H1 (cell line): ENCODE measurements at regions not wholly inside any gene's neighbourhood (a gene's known extent, or its start where the extent isn't known, plus 50 kb on each side); places are given as distances from the start of the nearest gene placed in this dataset.
A peak's percentile ranks its signal among the peaks of the same experiment; 100 is the strongest.

ENCODE experiments used
- CTCF ChIA-PET: fragments of 300-600 bp; sonication (Branson Sonifier 250); formaldehyde crosslinking; loops from one replicate; lab custom pipeline; 2021; ENCODE audit not compliant: partially characterized antibody; lab: Charles Lee
- POLR2A ChIA-PET: fragments of 300-600 bp; sonication (Branson Sonifier 250); formaldehyde crosslinking; loops from one replicate; lab custom pipeline; 2021; ENCODE audit warnings: inconsistent platforms; ENCODE audit not compliant: partially characterized antibody; lab: Charles Lee
- DNase-seq, 2 experiments: peaks; one replicate each; pipeline versions ENCODE4 v3.0.0 to v3.0.0-alpha.2; 2010 to 2022; ENCODE audit warnings: low spot score in 2 of 2, low read depth in 1 of 2, mixed read lengths in 1 of 2
- FAIRE-seq: peaks from 2 replicates; lab custom pipeline; 2011; peaks lifted over from hg19 to GRCh38; lab: Jason Lieb, UNC
- H2AFZ ChIP-seq: 2 replicates; pipeline ENCODE4 v1.8.1; 2012; ENCODE audit warnings: low read length, inconsistent platforms
- H2AK5ac ChIP-seq: 2 replicates; pipeline ENCODE4 v1.6.1; 2013; ENCODE audit warnings: low read depth, low read length
- H2BK120ac ChIP-seq: replicated peaks from 2 replicates; pipeline ENCODE3; 2013; ENCODE audit warnings: low read depth, low read length, inconsistent platforms
- H2BK12ac ChIP-seq: 2 replicates; pipeline ENCODE4 v1.6.1; 2013; ENCODE audit warnings: low read depth, low read length
- H2BK15ac ChIP-seq: 2 replicates; pipeline ENCODE4 v1.6.1; 2013; ENCODE audit warnings: low read length
- H2BK20ac ChIP-seq: 2 replicates; pipeline ENCODE4 v1.6.1; 2013; ENCODE audit warnings: low read length
- H2BK5ac ChIP-seq: 2 replicates; pipeline ENCODE4 v1.6.1; 2013; ENCODE audit warnings: low read depth, low read length
- H3K14ac ChIP-seq: 2 replicates; pipeline ENCODE4 v1.6.1; 2013; ENCODE audit warnings: inconsistent platforms; ENCODE audit not compliant: insufficient read length
- H3K18ac ChIP-seq: 2 replicates; pipeline ENCODE4 v1.6.1; 2013; ENCODE audit warnings: low read length; ENCODE audit errors: extremely low read depth
- H3K23ac ChIP-seq: 2 replicates; pipeline ENCODE4 v1.6.1; 2013; ENCODE audit warnings: inconsistent platforms; ENCODE audit not compliant: insufficient read length
- H3K23me2 ChIP-seq: 2 replicates; pipeline ENCODE4 v1.6.1; 2013; ENCODE audit warnings: low read depth, low read length
- H3K27ac ChIP-seq: 2 replicates; pipeline ENCODE4 v1.6.1; 2011; ENCODE audit warnings: low read depth, low read length, inconsistent platforms
- H3K27me3 ChIP-seq, 4 experiments: replicated peaks in 1 of 4; 1 replicate in 1 of 4; 2 replicates in 3 of 4; pipeline versions ENCODE4 v1.6.1 to v1.8.1; 2011 to 2013; ENCODE audit warnings: low read length in 3 of 4, mild to moderate bottlenecking in 3 of 4, inconsistent platforms in 2 of 4, mixed read lengths in 2 of 4, moderate library complexity in 1 of 4; ENCODE audit not compliant: control insufficient read depth in 3 of 4, insufficient read depth in 3 of 4; ENCODE audit errors: extremely low read depth in 1 of 4
- H3K36me3 ChIP-seq, 4 experiments: 2 replicates each; pipeline versions ENCODE4 v1.6.1 to v1.8.1; 2011 to 2013; ENCODE audit warnings: mild to moderate bottlenecking in 4 of 4, low read length in 3 of 4, moderate library complexity in 2 of 4, control low read depth in 1 of 4, inconsistent platforms in 1 of 4; ENCODE audit not compliant: insufficient read depth in 4 of 4, control insufficient read depth in 2 of 4
- H3K4ac ChIP-seq: replicated peaks from 2 replicates; pipeline ENCODE3; 2013; ENCODE audit warnings: low read length, low read depth, mixed read lengths, inconsistent platforms; ENCODE audit not compliant: insufficient read length
- H3K4me1 ChIP-seq, 4 experiments: replicated peaks in 1 of 4; 1 replicate in 1 of 4; 2 replicates in 3 of 4; pipeline versions ENCODE4 v1.6.1 to v1.8.1; 2011 to 2013; ENCODE audit warnings: low read length in 3 of 4, inconsistent platforms in 2 of 4, mixed read lengths in 1 of 4; ENCODE audit not compliant: insufficient read depth in 4 of 4, control insufficient read depth in 3 of 4
- H3K4me2 ChIP-seq, 2 experiments: 2 replicates each; pipeline versions ENCODE4 v1.6.1 to v1.8.1; 2011 to 2013; ENCODE audit warnings: low read depth in 2 of 2, low read length in 2 of 2, control low read depth in 1 of 2, inconsistent platforms in 1 of 2, mild to moderate bottlenecking in 1 of 2; ENCODE audit not compliant: insufficient read depth in 1 of 2
- H3K4me3 ChIP-seq, 4 experiments: fragments of 200-600, 300-600 bp in 1 of 4; sonication (generic), shearing (Covaris generic), sonication (Bioruptor Twin) in 1 of 4; 2 replicates each; pipeline versions ENCODE4 v1.5.1 to v1.8.1; 2011 to 2016; ENCODE audit warnings: low read length in 4 of 4, low read depth in 3 of 4, control low read depth in 2 of 4, inconsistent platforms in 2 of 4, mild to moderate bottlenecking in 2 of 4, mixed read lengths in 1 of 4, moderate library complexity in 1 of 4; ENCODE audit not compliant: insufficient read depth in 2 of 4; ENCODE audit errors: extremely low read depth in 1 of 4
- H3K56ac ChIP-seq: replicated peaks from 2 replicates; pipeline ENCODE3; 2013; ENCODE audit warnings: low read depth, mild to moderate bottlenecking, mixed read lengths, low read length, inconsistent platforms; ENCODE audit not compliant: insufficient read length
- H3K79me1 ChIP-seq: 2 replicates; pipeline ENCODE4 v1.6.1; 2013; ENCODE audit warnings: low read depth, low read length, control low read depth
- H3K79me2 ChIP-seq, 2 experiments: 2 replicates each; pipeline versions ENCODE4 v1.6.1 to v1.8.1; 2012 to 2013; ENCODE audit warnings: low read length in 2 of 2, mild to moderate bottlenecking in 2 of 2, inconsistent platforms in 1 of 2; ENCODE audit not compliant: insufficient read depth in 2 of 2, control insufficient read depth in 1 of 2
- H3K9ac ChIP-seq, 4 experiments: replicated peaks in 1 of 4; 1 replicate in 1 of 4; 2 replicates in 3 of 4; pipeline versions ENCODE4 v1.6.1 to v1.8.1; 2011 to 2013; ENCODE audit warnings: low read depth in 3 of 4, low read length in 3 of 4, control low read depth in 2 of 4, mild to moderate bottlenecking in 2 of 4, moderate library complexity in 2 of 4, inconsistent platforms in 1 of 4; ENCODE audit errors: extremely low read depth in 1 of 4
- H3K9me3 ChIP-seq, 2 experiments: 2 replicates each; pipeline versions ENCODE4 v1.6.1 to v1.8.1; 2012 to 2013; ENCODE audit warnings: mild to moderate bottlenecking in 2 of 2, moderate library complexity in 2 of 2, control low read depth in 1 of 2, inconsistent platforms in 1 of 2, low read depth in 1 of 2, low read length in 1 of 2, mixed read lengths in 1 of 2; ENCODE audit not compliant: insufficient read depth in 2 of 2
- H4K20me1 ChIP-seq, 2 experiments: replicated peaks in 1 of 2; 2 replicates each; pipeline versions ENCODE3 to v1.8.1; 2011 to 2013; ENCODE audit warnings: inconsistent platforms in 2 of 2, low read length in 2 of 2, mild to moderate bottlenecking in 1 of 2; ENCODE audit not compliant: insufficient read depth in 2 of 2, control insufficient read depth in 1 of 2
- H4K5ac ChIP-seq: 2 replicates; pipeline ENCODE4 v1.6.1; 2013; ENCODE audit warnings: low read length, low read depth, mixed read lengths, inconsistent platforms; ENCODE audit not compliant: insufficient read length
- H4K8ac ChIP-seq: 2 replicates; pipeline ENCODE4 v1.8.0; 2013; ENCODE audit warnings: mild to moderate bottlenecking, moderate library complexity, low read length, inconsistent platforms; ENCODE audit not compliant: insufficient read depth; ENCODE audit errors: extremely low read depth
- H4K91ac ChIP-seq: replicated peaks from 2 replicates; pipeline ENCODE3; 2013; ENCODE audit warnings: low read length, mixed read lengths, inconsistent platforms; ENCODE audit not compliant: insufficient read length
- CHD1 ChIP-seq: IDR thresholded peaks from 2 replicates; pipeline ENCODE4 v1.6.1; 2012; ENCODE audit warnings: low read depth, low read length, improper control_type of control experiment
- CREB1 ChIP-seq: IDR thresholded peaks from 2 replicates; pipeline ENCODE4 v1.6.1; 2012; ENCODE audit warnings: inconsistent platforms
- E2F6 ChIP-seq: IDR thresholded peaks from 2 replicates; pipeline ENCODE4 v1.6.1; 2012; ENCODE audit warnings: inconsistent platforms
- NRF1 ChIP-seq: IDR thresholded peaks from 2 replicates; pipeline ENCODE4 v1.6.1; 2011; ENCODE audit warnings: mild to moderate bottlenecking, low read depth, low read length, improper control_type of control experiment
- RAD21 ChIP-seq, 2 experiments: IDR thresholded peaks in 1 of 2; conservative IDR thresholded peaks in 1 of 2; 2 replicates each; pipeline ENCODE4 v1.6.1; 2011; ENCODE audit warnings: low read depth in 2 of 2, low read length in 2 of 2, improper control_type of control experiment in 1 of 2, inconsistent platforms in 1 of 2, mild to moderate bottlenecking in 1 of 2, moderate library complexity in 1 of 2
- WGBS, 2 experiments: shearing (Covaris generic) in 1 of 2; methylation state at CpG; one replicate each; pipeline versions ENCODE4 v1.1.6 to v1.1.7; 2013 to 2015; ENCODE audit warnings: low lambda C conversion rate in 2 of 2, mixed read lengths in 2 of 2, inconsistent platforms in 1 of 2, low coverage in 1 of 2, missing lambda C conversion rate in 1 of 2; ENCODE audit not compliant: insufficient replicate concordance in 2 of 2, insufficient coverage in 1 of 2, insufficient read length in 1 of 2; ENCODE audit errors: extremely low coverage in 1 of 2, missing lambda C conversion rate in 1 of 2; 5-methylcytosine and 5-hydroxymethylcytosine counted together
- TF ChIP-seq, protein P1 (sequence below), 3 experiments: IDR thresholded peaks; 1 replicate in 2 of 3; 2 replicates in 1 of 3; pipeline versions ENCODE4 v1.5.1 to v1.6.1; 2011; ENCODE audit warnings: low read length in 3 of 3, mild to moderate bottlenecking in 3 of 3, inconsistent platforms in 2 of 3, low read depth in 1 of 3, moderate library complexity in 1 of 3; ENCODE audit not compliant: insufficient read depth in 1 of 3; ENCODE audit errors: control extremely low read depth in 1 of 3

DNA sequence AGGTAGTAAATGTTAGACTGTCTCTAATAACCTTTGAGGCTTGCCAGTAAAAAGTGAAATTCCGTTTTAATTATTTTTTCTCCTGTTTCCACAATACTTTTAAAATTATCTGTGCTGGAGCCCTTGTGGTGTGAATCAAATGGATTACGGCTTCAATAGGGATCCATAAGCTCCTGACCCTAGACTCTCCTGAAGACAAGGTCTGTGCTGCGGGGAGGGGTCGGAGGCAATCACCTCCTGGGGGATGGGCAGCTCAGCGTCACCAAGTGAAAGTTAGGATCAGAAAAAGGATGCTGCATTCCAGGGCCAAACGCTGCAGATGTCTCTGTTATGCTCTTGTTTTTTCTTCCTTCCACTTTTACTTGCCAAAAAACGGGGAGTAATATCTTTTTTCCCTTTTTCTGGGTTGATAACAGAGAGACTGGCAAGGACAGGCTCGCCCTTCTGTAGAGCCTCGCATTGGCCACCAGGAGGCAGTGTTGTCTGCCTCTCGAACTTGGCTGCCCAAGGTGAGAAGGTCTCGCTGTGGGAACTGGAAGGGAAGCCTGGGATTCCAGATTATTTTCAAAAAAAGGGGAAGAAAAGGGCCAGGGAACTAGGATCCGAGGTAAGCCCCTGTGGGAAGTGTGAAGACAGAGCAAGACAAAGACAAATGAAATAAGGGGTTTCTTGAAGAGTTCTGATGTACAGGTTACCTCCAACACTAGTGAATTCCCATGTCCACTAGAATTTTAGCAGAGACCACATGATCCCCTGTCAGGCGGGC lies 621.9 kb downstream of the ACTR3B start:
- no peak overlapping the region for H3K14ac ChIP-seq
- no peaks in the 10 kb centered on the region for H3K27me3 ChIP-seq
- H2AK5ac ChIP-seq, result no peak overlapping the region
- H3K36me3 ChIP-seq, result no peaks in the 10 kb centered on the region
- peaks cover 11% of the 10 kb centered on the region in 2 experiments for H3K9me3 ChIP-seq
- no peak overlapping the region for H4K8ac ChIP-seq
- H3K4me2 ChIP-seq, result peak overlapping the region in 1 of 2 experiments; percentile 72; a peak in 3 of 4 replicates
- no peak overlapping the region for H3K4ac ChIP-seq
- TF ChIP-seq RAD21 (IDR thresholded peaks at IDR 0.05 in 1 of 2, conservative IDR thresholded peaks at IDR 0.05 in 1 of 2; ENCODE audit: low read depth in 2 of 2, low read length in 2 of 2) (peak; percentile 98 to 99), CREB1 (0 out of 2 replicates have a peak, but pooled peaks have one; percentile 18), E2F6 (no peak), CHD1 (no peak), NRF1 (no peak)
- TF ChIP-seq, protein P1, sequence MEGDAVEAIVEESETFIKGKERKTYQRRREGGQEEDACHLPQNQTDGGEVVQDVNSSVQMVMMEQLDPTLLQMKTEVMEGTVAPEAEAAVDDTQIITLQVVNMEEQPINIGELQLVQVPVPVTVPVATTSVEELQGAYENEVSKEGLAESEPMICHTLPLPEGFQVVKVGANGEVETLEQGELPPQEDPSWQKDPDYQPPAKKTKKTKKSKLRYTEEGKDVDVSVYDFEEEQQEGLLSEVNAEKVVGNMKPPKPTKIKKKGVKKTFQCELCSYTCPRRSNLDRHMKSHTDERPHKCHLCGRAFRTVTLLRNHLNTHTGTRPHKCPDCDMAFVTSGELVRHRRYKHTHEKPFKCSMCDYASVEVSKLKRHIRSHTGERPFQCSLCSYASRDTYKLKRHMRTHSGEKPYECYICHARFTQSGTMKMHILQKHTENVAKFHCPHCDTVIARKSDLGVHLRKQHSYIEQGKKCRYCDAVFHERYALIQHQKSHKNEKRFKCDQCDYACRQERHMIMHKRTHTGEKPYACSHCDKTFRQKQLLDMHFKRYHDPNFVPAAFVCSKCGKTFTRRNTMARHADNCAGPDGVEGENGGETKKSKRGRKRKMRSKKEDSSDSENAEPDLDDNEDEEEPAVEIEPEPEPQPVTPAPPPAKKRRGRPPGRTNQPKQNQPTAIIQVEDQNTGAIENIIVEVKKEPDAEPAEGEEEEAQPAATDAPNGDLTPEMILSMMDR (IDR thresholded peaks at IDR 0.05; ENCODE audit: control extremely low read depth in 1 of 3, insufficient read depth in 1 of 3, low read depth in 1 of 3, low read length in 3 of 3), result peak; percentile 81 to 90 (median 82)
- H2BK15ac ChIP-seq, result no peak overlapping the region
- ChIA-PET CTCF (interaction anchor here (0.5 to 5.5 kb wide), 20 partner anchors 10 to 568 kb away, joined by 3 to 23 read pairs (median 3); no protein-coding TSS in a partner anchor), POLR2A (no interaction called here)
- H3K18ac ChIP-seq, result no peak overlapping the region
- no peak overlapping the region for H3K23ac ChIP-seq
- peak overlapping the region in 3 of 4 experiments; percentile 20 to 50 (median 34); a peak in 5 of 8 replicates for H3K4me3 ChIP-seq
- no peak overlapping the region for H3K9ac ChIP-seq
- H3K27ac ChIP-seq, result no peak overlapping the region
- H4K20me1 ChIP-seq, result no peaks in the 10 kb centered on the region
- H3K4me1 ChIP-seq, result peaks cover 0 to 2% (median 0%) of the 10 kb centered on the region in 4 experiments; a peak in 3 of 7 replicates
- H3K79me1 ChIP-seq, result no peaks in the 10 kb centered on the region
- H2BK5ac ChIP-seq, result no peak overlapping the region
- no peaks in the 10 kb centered on the region for H3K23me2 ChIP-seq
- peak overlapping the region; percentile 97 for H2AFZ ChIP-seq
- no peak overlapping the region for H3K56ac ChIP-seq
- peak; percentile 87 for FAIRE-seq
- no peak overlapping the region for H4K5ac ChIP-seq
- H2BK12ac ChIP-seq, result no peak overlapping the region
- 39% methylated on average over 13 of the region's 13 CpGs; no CpG with 5 or more reads in 1 of the 2 experiments for WGBS, 2 experiments
- no peak overlapping the region for H2BK120ac ChIP-seq
- H4K91ac ChIP-seq, result no peak overlapping the region
- peak; percentile 25 to 70 for DNase-seq
- H2BK20ac ChIP-seq, result 0 out of 2 replicates have a peak overlapping the region, but pooled peaks have one; percentile 55
- H3K79me2 ChIP-seq, result no peaks in the 10 kb centered on the region
